Sigmoid colon (tissue), 6 donors: ENCODE measurements at regions not wholly inside any gene's neighbourhood (a gene's known extent, or its start where the extent isn't known, plus 50 kb on each side); places are given as distances from the start of the nearest gene placed in this dataset.

ENCODE experiments used
- DNase-seq: peaks from one replicate; pipeline ENCODE4 v3.0.0-alpha.2; 2019
- H3K27ac ChIP-seq, 4 donors: fragments of 200-600 bp; sonication (generic); one replicate each; pipeline ENCODE4 v1.5.1; 2016 to 2019; ENCODE audit warnings: mild to moderate bottlenecking in 1 of 4
- H3K27me3 ChIP-seq, 3 donors: fragments of 200-600 bp; sonication (generic); one replicate each; pipeline ENCODE4 v1.5.1; 2019; ENCODE audit warnings: mild to moderate bottlenecking in 1 of 3
- H3K36me3 ChIP-seq, 4 donors: fragments of 200-600 bp; sonication (generic); one replicate each; pipeline ENCODE4 v1.5.1; 2016 to 2019
- H3K4me1 ChIP-seq, 4 donors: fragments of 200-600 bp; sonication (generic); one replicate each; pipeline ENCODE4 v1.5.1; 2017 to 2019
- H3K4me3 ChIP-seq, 4 donors: fragments of 200-600 bp; sonication (generic); one replicate each; pipeline ENCODE4 v1.5.1; 2017 to 2019; ENCODE audit warnings: mild to moderate bottlenecking in 2 of 4, moderate library complexity in 1 of 4
- H3K9me3 ChIP-seq, 4 donors: fragments of 200-600 bp in 3 of 4; sonication (generic) in 3 of 4; one replicate each; pipeline versions ENCODE4 v1.5.1 to v1.6.1; 2013 to 2019
- CTCF ChIP-seq, 4 experiments: fragments of 450-650 bp in 3 of 4; fragments of 200-600 bp in 1 of 4; IDR thresholded peaks; one replicate each; pipeline ENCODE4 v1.5.1; 2016 to 2019; ENCODE audit warnings: antibody characterized with exemption in 4 of 4, mild to moderate bottlenecking in 3 of 4, moderate library complexity in 2 of 4
- EP300 ChIP-seq, 4 donors: sonication (generic); formaldehyde crosslinking; IDR thresholded peaks; one replicate each; pipeline ENCODE4 v1.6.1; 2017; ENCODE audit warnings: antibody characterized with exemption in 4 of 4
- POLR2A ChIP-seq, 2 donors: fragments of 450-650 bp; IDR thresholded peaks; one replicate each; pipeline ENCODE4 v1.6.1; 2016; ENCODE audit warnings: antibody characterized with exemption in 2 of 2, mild to moderate bottlenecking in 2 of 2, moderate library complexity in 2 of 2
- POLR2AphosphoS5 ChIP-seq, 4 donors: sonication (generic); formaldehyde crosslinking; IDR thresholded peaks; one replicate each; pipeline ENCODE4 v1.6.1; 2017; ENCODE audit warnings: antibody characterized with exemption in 4 of 4
- WGBS, 2 donors: extraction: QIAGEN DNeasy Blood & Tissue Kit; methylation state at CpG; one replicate each; pipeline ENCODE4 v1.1.7; 2013; 5-methylcytosine and 5-hydroxymethylcytosine counted together
- intact Hi-C: fragments of 100-400 bp; cut with DNase I; formaldehyde crosslinking; loops from one replicate; pipeline ENCODE4 v1.15.1; 2023
- donor health status: healthy with polysubstance abuse.
- donor health status: healthy.

GRCh38 chr2:144166743-144167142, 353.2 kb downstream of the ZEB2 start:
- Histone ChIP-seq H3K27me3 (no peaks in the 10 kb centered on the region), H3K36me3 (no peaks in the 10 kb centered on the region), H3K4me1 (no peaks in the 10 kb centered on the region), H3K9me3 (no peaks in the 10 kb centered on the region), H3K4me3 (no peak overlapping the region), H3K27ac (no peak overlapping the region)
- no peak for DNase-seq
- TF ChIP-seq CTCF (IDR thresholded peaks at IDR 0.05) (no peak), POLR2A (IDR thresholded peaks at IDR 0.05) (no peak), EP300 (IDR thresholded peaks at IDR 0.05) (no peak), POLR2AphosphoS5 (IDR thresholded peaks at IDR 0.05) (no peak)
- intact Hi-C loops: no loop called here

- no peak for DNase-seq
- no peak for TF ChIP-seq EP300 (IDR thresholded peaks at IDR 0.05)
- TF ChIP-seq POLR2A (IDR thresholded peaks at IDR 0.05): no peak
- no peak for TF ChIP-seq POLR2AphosphoS5 (IDR thresholded peaks at IDR 0.05)
- TF ChIP-seq CTCF (IDR thresholded peaks at IDR 0.05): no peak
- H3K4me3 ChIP-seq: no peak overlapping the region
- no peaks in the 10 kb centered on the region for H3K4me1 ChIP-seq
- H3K27ac ChIP-seq: no peak overlapping the region
- H3K36me3 ChIP-seq: no peaks in the 10 kb centered on the region
- 95 to 96% methylated on average over 1 of the region's 1 CpG for WGBS, 2 donors
- intact Hi-C loops: no loop called here
- no peaks in the 10 kb centered on the region for H3K27me3 ChIP-seq
- H3K9me3 ChIP-seq: no peaks in the 10 kb centered on the region
Measured at GRCh38 chr2:144165599-144166250, 354.2 kb downstream of the ZEB2 start.

GRCh38 chr2:144163592-144163991, 356.3 kb downstream of the ZEB2 start:
- Histone ChIP-seq H3K27me3 (no peaks in the 10 kb centered on the region), H3K4me3 (no peak overlapping the region), H3K36me3 (no peaks in the 10 kb centered on the region), H3K27ac (no peak overlapping the region), H3K9me3 (no peaks in the 10 kb centered on the region), H3K4me1 (no peaks in the 10 kb centered on the region)
- TF ChIP-seq CTCF (IDR thresholded peaks at IDR 0.05): no peak
- no peak for TF ChIP-seq POLR2AphosphoS5 (IDR thresholded peaks at IDR 0.05)
- TF ChIP-seq POLR2A (IDR thresholded peaks at IDR 0.05): no peak
- no peak for TF ChIP-seq EP300 (IDR thresholded peaks at IDR 0.05)
- intact Hi-C loops: no loop called here
- DNase-seq: no peak
- 56 to 79% methylated on average over 2 of the region's 2 CpGs for WGBS, 2 donors

GRCh38 chr2:144162652-144163051, 357.3 kb downstream of the ZEB2 start:
- no peak for TF ChIP-seq POLR2AphosphoS5 (IDR thresholded peaks at IDR 0.05)
- WGBS, 2 donors: 87 to 88% methylated on average over 5 of the region's 5 CpGs
- intact Hi-C loops: no loop called here

GRCh38 chr2:144161061-144161460, 358.9 kb downstream of the ZEB2 start:
- Histone ChIP-seq H3K27me3 (no peaks in the 10 kb centered on the region), H3K4me3 (no peak overlapping the region), H3K27ac (no peak overlapping the region), H3K9me3 (no peaks in the 10 kb centered on the region), H3K36me3 (no peaks in the 10 kb centered on the region), H3K4me1 (no peaks in the 10 kb centered on the region)
- 93 to 95% methylated on average over 3 of the region's 3 CpGs for WGBS, 2 donors
- no peak for DNase-seq
- intact Hi-C loops: no loop called here
- no peak for TF ChIP-seq POLR2A (IDR thresholded peaks at IDR 0.05)
- TF ChIP-seq POLR2AphosphoS5 (IDR thresholded peaks at IDR 0.05): no peak
- no peak for TF ChIP-seq EP300 (IDR thresholded peaks at IDR 0.05)
- TF ChIP-seq CTCF (IDR thresholded peaks at IDR 0.05): no peak

More at GRCh38 chr2:144162652-144163051, 357.3 kb downstream of the ZEB2 start:
- H3K9me3 ChIP-seq: no peaks in the 10 kb centered on the region
- H3K36me3 ChIP-seq: no peaks in the 10 kb centered on the region
- no peak overlapping the region for H3K27ac ChIP-seq
- H3K4me3 ChIP-seq: no peak overlapping the region
- no peaks in the 10 kb centered on the region for H3K4me1 ChIP-seq
- H3K27me3 ChIP-seq: no peaks in the 10 kb centered on the region
- DNase-seq: no peak
